GM19238 (cell line): ENCODE measurements at regions not wholly inside any gene's neighbourhood (a gene's known extent, or its start where the extent isn't known, plus 50 kb on each side); places are given as distances from the start of the nearest gene placed in this dataset.

Source experiments
- DNase-seq: peaks from one replicate; pipeline ENCODE4 v3.0.0; 2011; ENCODE audit warnings: low spot score; ENCODE audit not compliant: insufficient read length

DNA sequence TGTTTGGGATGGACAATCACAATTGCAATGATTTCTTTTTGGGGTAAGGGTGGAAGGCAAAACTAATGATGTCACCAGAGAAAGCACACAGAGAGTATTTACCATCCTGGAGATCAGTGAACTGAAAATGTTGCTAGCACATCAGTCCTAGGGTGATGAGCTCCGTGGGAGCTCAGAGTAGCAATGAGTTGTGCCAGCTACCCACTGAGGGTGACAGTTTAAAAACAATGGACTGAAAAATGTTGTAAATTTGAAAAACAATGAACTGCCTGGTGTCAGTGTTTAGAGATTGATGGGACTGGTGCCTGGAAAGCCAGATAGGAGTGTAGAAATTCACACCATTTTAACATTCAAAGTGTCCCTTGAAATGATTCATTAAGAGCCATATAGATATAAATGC, 198.5 kb downstream of the ATP23 start:
- no peak for DNase-seq

DNA sequence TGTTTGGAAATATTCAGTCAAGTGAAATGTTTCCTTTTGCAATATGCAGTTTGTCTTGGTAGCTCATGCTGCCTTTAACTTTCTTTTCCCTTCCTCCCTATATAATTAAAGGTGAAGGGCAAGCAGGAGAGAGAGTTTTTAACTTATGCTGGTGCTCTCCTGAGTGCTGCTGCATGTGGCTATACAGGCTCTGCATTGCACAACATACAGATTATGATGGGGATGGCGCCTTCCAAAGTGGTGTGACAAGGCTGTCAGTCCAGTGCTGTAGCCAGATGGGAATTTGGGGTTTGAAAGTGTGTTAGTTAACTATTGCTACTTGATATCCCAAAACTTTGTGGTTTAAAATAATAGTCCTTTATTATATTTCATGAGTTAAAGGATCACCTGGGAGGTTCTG, 199.0 kb downstream of the ATP23 start:
- no peak for DNase-seq

DNA sequence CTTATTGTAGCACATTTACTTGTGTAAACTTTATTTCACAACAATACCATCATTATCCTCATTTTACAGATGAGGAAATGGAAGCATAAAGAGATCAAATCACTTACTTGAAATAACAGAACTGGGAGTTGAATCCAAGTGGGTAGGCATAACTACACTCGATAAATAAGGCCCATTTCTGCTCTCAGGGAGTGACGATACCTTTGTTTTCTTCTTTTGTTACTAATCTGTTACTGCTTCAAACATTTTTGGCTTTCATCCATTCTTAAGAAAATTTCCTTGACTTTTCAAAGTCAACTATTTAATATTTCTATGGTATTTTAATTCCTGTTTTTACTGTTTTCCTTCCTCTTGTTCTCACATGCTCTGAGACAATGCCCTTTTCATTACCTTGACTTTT, 201.6 kb downstream of the ATP23 start:
- DNase-seq, result no peak

DNA sequence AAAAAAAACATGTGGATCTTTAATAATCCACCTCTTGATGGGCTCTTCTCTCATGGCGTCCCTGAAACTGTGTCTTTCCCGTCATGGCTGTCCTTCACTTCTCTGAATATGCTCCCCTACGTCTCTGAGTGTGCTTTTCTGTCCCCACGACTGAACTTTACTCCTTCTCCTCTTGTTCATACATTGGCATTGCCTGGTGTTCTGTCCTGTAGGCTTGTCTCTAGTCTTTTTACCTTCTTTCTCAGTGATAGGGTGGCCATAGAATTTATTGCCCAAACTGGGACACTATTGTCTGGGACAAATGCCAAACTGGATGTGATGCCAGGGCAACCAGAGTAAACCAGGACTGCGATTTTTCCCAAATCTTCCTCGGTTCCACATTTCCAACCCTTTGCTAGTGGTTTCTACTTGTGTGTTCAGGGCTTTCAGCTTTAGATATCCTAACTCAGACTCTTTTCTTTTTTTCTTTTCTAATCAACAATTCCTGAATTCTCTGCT, 202.2 kb downstream of the ATP23 start:
- DNase-seq, result no peak

DNA sequence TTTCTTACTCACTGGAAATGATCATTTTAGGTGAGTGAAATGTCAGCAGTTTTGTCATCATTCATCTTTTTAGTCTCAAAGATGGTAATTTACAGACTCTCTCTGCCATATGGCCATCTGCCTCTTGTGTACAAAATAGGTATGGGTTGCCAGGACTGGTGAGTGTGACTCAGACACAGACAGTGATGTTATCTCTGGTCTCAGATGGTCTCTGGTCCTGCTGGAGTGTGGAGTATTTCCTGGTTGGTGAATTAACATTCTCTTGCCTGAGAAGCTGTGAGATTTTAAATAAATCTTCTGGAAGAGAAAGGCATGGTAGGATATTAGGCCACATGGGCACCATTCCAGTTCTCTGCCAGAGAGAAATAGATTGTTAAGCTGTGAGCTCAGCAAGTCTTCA, 207.0 kb downstream of the ATP23 start:
- no peak for DNase-seq

DNA sequence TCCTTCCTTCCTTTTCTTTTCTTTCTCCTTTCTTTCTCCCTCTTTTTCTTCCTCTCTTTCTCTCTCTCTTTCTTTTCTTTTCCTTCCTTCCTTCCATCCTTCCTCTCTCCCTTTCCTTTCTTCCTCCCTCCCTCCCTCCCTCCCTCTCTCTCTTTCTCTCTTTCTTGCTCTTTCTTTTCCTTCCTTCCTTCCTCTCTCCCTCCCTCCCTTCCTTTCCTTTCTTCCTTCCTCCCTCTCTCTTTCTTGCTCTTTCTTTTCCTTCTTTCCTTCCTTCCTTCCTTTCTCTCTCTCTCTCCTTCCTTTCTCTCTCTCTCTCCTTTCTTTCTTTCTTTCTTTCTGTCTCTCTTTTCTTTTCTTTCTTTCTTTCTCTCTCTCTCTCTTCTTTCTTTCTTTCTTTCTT, 207.6 kb downstream of the ATP23 start:
- DNase-seq, result no peak

DNA sequence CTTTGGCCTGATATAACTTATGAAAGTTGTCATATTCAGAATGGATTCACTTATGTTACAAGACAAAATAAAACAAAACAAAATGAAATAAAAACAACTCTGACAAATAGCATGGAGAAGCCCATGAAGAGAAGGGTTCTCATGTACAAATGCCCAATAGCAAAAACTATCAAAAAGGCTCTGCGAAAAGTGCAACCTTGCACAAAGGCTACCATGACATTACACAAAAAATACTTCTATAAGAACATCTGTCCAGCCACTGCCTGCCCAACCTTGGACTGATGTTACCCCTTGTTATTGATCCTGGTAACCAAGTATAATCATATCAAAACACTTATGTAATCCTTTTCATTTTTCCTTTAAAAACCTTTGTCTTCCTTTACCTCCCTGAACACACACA, 213.0 kb downstream of the ATP23 start:
- DNase-seq, result no peak

DNA sequence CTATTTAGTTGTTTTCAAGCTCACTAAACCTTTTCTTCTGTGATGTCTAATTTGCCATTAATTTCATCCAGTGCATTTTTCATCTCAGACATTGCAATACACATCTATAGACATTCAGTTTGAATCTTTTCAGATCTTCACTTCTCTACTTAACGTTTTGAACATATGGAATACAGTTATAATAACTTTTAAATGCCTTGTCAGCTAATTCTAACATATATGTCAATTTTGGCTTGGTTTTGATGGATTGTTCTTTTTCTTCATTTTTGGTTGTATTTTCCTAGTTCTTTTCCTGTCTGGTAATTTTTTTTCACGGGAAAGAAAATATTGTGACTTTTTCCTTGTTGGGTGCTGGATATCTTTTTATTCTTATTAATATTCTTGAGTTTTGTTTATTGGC, 215.3 kb downstream of the ATP23 start:
- DNase-seq, result no peak

DNA sequence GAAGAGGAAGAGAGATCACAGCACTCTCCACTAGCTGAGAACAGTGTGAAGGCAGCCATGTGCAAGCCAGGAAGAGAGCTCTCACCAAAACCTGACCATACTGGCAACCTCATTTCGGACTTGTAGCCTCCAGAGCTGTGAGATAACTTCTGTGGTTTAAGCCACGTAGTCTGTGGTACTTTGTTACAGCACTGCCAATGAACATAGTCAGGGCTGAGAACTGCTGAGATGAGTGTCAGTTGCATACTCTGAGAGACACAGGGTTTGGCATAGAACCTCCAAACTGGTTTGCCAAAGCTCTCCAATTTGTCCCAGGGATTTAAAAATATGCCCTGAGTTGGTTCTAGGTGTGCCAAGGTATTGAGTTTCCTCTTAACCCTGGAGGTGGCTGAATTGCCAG, 218.6 kb downstream of the ATP23 start:
- no peak for DNase-seq

DNA sequence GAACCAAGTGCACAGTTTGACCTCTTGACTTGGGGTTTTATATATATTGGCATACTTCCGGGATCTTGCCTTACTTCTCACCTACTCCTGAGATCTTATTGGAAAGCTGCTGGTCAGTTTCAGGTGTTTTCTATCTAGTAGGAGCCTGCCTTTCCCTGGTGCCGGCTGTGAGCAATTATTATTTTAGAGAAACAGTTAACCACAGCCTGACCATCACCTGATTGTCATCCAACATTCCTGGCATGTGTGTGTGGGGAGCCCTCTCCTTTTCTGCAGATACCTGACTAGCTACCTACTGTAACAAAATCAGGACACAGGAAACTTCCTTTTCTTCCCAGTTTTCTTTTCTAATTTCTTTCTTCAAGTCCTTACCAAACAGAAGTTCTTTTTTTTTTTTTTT, 220.4 kb downstream of the ATP23 start:
- DNase-seq, result no peak

DNA sequence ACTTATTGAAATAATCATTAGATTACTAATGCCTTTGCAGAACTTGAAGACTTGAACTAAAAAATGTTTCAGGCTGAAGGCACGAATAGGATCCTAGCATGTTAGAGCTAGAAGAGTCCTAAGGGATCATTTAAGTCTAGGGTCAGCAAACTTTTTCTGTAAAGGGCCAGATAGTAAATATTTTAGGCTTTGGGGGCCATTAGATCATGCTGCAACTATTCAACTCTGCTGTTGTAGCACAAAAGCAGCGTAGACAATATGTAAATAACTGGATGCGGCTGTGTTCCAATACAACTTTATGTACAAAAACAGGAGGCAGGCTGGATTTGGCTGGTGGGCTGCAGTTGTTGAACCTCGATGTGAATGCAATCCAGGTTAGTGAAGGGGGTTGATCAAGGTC, 221.7 kb downstream of the ATP23 start:
- DNase-seq, result no peak

DNA sequence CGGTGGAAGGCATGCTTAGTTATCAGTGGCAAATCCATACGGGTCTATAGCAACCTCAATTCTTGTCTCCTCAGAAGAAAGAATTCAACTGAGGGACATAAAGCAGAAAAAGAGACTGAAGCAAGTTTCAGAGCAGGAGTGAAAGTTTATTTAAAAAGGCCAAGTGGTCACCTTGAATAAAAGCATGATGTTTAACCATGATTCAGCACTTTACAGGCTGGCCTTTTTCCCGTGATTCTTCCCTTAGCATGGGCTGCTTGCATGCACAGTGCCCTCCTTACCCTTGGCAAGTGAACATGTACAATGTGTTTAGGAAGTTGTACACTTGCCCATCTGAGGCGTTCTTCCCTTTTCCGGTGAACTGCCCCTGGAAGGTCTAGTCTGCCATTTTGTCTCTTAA, 225.3 kb downstream of the ATP23 start:
- no peak for DNase-seq

DNA sequence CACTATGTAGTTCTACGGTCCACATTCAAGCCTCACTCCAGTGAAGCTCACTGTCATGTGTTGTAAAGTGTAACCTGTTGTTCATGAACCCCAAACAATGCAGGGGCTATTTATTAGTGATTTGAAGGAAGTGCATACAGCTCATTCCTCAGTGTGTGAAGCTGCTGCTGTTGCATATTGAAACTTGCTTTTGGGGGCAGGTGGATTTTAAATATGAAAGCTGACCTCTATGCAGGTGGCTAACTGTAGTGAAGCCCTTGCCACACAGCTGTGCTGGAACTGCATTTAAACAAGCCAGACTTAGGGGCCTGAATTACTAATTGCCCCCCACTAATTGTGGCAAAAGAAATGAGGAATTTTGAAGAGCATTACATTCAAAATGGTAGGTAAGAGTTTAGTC, 226.3 kb downstream of the ATP23 start:
- no peak for DNase-seq

DNA sequence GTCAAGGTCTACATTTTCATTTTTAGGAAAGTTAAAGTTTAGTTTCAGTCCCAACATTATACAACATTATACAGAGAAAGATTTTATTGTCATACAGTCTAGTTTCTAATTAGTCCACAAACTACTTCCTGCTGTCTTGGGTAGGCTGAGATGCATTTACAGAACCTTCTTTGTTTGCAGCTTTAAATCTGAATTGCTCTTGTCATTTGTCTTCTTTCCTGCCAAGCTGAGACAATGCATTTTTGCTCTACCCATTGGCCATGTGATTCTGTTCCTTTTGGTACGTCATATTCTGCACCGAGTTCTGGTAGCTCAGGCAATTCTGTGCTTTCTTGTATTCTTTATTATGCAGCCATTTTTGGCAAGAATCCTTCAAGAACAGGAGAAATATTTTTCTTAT, 228.5 kb downstream of the ATP23 start:
- DNase-seq, result no peak

DNA sequence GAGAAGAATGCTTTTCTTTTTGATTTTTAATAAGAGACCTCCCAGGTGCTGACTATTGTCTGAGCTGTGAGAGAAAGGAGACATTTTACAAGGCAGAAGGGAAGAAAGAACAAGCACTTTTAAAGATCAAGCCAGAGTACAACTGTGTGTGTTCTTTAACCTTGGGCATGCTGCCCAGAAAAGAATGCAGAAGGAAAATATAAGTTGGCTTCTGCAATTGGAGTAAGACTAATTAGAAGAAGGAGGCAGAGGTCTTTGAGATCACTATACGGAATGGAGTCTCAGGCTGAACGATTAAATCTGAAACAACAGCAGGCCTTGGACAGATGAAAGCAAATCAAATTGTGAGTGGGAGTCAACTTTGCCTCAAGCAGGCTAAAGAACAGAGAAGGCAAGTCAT, 230.5 kb downstream of the ATP23 start:
- no peak for DNase-seq

DNA sequence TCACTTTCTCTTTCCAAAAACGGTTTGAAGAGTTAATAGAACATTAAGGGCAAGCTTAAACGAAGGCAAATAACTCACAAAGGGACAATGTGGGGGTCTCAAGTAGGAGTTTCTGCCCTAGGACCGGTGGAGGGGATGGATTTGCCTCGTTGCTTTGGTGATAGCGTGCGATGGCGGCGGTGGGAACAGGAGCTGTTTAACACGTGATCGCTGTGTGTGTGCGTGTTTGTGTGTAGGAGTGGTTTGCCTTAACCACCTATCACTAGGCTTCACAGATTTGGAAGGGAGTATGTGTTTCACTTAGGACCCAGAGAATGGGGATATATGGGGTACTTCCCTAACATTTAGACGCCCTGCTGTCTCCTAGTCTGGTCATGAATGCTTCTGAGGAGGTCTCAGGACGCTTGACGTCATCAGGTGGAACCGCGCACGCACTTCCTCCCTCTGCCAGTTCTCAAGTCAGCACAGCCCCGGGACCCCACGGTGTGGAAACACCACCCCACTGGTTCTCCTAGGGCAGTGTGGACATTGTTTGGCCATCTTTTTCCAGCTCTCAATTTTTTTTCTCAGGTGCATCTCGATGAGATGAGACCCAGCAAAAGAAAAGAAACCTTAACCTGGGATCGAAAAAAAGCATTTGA, 231.2 kb downstream of the ATP23 start:
- no peak for DNase-seq

DNA sequence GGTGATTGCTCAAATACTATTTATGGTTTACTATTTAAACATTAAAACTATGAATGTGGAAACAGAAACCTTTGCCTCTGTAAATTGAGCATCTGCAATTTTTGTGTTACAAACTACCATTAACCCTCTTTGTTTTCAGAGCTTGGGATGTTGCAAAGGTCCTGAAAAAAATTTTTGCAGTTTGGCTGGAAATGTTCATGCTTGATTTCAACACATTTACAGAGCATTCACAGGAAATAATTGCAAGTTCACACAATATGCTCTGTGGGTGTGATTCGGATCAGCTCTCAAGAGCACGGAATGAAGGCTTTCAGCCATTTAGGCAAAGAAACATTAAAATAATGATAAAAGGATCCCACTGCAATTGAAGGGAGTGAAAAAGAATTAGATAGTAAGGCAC, 232.9 kb downstream of the ATP23 start:
- DNase-seq, result no peak

DNA sequence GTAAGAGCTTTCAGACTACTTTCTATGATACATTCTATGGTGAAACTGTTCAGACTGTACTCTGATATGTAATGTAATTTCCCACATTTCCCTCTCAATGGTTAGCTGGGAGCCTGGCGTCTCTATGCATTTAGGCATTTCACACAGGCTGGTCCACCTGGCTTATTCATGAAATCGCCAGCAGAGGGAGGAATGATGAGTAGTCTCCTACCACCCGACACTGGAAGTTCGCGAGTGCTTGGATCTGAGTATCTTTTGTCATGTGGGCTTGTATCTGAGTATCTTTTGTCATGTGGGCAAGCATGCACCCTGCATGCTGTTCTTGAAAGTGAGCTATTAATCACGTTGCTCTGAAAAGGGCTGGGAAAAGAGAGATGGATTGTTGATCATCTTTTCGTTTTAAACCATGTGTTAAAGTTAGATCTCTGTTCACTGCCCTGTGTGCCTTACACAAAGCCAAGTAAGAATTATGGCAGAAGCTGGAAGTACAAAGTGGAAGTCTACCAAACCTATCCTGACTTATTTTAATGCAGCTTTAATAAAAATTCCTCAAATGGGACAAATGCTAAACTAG, 235.0 kb downstream of the ATP23 start:
- DNase-seq, result no peak

DNA sequence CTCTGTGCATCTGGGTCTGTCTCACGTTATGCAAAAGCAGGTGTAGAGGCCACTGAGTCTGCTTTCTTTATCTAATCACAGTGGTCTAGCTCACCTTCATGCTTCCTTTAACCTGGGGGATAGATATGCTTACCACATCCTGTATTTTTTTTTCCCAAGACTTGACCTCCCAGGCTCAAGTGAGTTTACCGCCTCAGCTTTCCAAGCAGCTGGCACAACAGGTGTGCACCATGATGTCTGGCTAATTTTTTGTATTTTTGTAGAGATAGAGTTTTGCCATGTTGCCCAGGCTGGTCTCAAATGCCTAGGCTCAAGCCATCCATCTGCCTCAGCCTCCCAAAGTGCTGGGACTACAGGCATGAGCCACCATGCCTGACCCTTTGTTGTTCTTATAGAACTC, 236.0 kb downstream of the ATP23 start:
- DNase-seq, result no peak

DNA sequence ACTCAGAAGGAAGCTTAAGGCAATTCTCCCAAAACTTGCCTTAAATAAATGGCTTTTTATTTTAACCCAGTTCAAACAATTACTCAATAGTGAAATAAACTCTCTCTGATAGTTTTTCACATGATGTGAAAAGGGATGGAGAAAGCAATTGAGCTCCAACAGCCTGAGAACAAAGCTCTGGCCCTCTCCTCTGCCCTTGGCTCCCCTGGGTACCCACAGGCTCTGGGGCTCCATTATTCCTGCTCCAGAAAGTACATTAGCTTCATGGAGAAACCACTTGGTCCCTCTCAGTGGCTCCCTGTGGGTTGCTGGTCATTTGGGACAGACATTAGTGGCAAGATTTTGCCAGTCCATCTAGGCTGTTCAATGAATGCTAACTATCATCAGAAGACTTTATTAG, 242.8 kb downstream of the ATP23 start:
- DNase-seq, result no peak

DNA sequence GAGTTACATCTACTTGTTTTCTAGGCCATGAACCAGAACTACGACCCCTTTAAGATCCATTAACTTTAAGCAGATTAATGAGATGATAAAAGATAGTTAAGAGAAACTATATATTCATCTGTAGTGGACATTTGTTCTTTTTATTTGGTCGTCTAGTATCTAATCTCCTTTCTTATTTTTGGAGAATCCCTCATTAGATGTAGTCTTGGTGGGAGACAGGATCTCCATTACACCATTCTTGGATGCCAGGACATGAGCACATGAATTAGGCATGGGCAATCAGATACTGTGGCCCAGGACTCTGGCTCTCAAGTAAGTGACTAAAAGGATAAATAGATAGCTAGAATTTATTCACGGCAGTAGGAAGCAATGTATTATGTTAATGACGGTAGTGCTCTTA, 245.0 kb downstream of the ATP23 start:
- DNase-seq, result no peak

DNA sequence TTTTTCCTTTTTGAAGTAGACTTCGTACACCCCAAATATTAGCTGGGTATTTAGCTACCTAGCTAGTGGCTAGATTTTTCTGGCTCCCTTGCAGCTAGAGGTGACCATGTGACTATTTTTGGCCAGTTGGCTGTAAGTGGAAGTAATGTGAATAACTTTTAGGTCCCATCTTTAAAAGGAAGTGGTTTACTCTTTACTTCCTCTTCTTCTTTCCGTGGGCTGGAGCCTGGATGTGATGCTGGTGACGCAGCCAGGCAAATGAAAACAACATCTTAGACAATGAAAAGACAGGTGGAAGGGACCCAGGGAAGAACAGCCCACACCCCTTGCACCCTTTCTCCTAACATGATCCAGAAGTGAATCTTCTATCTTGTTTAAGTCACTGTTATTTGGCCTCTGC, 245.5 kb downstream of the ATP23 start:
- DNase-seq, result no peak

DNA sequence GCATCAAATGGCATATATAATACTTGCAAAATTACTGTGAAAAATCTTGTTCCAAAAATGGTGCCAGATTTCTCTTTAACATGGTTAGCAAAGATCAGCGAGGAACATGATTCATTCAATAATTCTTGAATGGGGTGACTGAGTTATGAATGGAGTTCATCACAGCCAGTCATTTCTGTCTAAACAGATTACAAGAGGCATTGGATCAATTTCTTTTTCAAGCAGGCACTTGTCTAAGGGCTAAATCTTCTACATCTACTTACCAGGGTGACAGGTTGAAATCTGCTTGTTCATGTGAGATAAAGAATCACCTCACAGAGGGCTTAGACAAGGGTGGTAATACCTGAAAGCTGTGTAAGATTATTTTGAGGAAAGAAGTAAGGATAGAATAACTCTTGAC, 247.7 kb downstream of the ATP23 start:
- DNase-seq, result no peak

DNA sequence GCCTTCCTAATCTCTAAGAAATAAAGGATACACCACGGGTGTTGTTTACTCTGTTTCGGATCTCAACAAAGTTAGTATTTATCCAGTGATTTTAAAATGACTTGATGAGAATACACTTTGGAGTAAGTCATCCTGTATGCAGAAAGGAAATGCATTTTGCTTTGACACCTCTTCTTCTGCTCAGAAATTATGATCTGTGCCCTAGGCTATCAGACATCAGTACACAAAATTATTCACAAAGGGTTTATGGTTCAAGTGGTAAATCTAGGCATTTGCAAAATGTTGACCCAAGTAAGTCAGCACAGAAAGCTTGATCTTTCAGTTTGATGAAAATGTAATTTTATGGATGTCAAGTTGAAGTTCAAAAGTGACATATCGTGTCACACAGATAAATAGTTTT, 248.5 kb downstream of the ATP23 start:
- DNase-seq, result no peak
